Fibroblast of the aortic adventitia (primary cell): ENCODE measurements at regions not wholly inside any gene's neighbourhood (a gene's known extent, or its start where the extent isn't known, plus 50 kb on each side); places are given as distances from the start of the nearest gene placed in this dataset.

Source experiments
- DNase-seq: peaks from one replicate; pipeline ENCODE4 v3.0.0-alpha.2; 2010; ENCODE audit warnings: low read depth
- H3K4me3 ChIP-seq: 2 replicates; pipeline ENCODE4 v1.5.1; 2011; ENCODE audit warnings: low read depth, mild to moderate bottlenecking, control low read depth, low read length, moderate library complexity
- TF ChIP-seq, protein P1 (sequence below): IDR thresholded peaks from 2 replicates; pipeline ENCODE4 v1.5.1; 2011; ENCODE audit warnings: mild to moderate bottlenecking, low read length, control low read depth, inconsistent platforms; ENCODE audit not compliant: insufficient read depth

- no peak for DNase-seq
- TF ChIP-seq, protein P1, sequence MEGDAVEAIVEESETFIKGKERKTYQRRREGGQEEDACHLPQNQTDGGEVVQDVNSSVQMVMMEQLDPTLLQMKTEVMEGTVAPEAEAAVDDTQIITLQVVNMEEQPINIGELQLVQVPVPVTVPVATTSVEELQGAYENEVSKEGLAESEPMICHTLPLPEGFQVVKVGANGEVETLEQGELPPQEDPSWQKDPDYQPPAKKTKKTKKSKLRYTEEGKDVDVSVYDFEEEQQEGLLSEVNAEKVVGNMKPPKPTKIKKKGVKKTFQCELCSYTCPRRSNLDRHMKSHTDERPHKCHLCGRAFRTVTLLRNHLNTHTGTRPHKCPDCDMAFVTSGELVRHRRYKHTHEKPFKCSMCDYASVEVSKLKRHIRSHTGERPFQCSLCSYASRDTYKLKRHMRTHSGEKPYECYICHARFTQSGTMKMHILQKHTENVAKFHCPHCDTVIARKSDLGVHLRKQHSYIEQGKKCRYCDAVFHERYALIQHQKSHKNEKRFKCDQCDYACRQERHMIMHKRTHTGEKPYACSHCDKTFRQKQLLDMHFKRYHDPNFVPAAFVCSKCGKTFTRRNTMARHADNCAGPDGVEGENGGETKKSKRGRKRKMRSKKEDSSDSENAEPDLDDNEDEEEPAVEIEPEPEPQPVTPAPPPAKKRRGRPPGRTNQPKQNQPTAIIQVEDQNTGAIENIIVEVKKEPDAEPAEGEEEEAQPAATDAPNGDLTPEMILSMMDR = no peak
- H3K4me3 ChIP-seq = no peak overlapping the region
These were observed 97.3 kb upstream of the SNTG2 start for GRCh38 chr2:853203-853870.

GRCh38 chr2:852168-852567 lies 98.5 kb upstream of the SNTG2 start:
- DNase-seq = no peak
- TF ChIP-seq, protein P1 = no peak
- H3K4me3 ChIP-seq = no peak overlapping the region

DNA sequence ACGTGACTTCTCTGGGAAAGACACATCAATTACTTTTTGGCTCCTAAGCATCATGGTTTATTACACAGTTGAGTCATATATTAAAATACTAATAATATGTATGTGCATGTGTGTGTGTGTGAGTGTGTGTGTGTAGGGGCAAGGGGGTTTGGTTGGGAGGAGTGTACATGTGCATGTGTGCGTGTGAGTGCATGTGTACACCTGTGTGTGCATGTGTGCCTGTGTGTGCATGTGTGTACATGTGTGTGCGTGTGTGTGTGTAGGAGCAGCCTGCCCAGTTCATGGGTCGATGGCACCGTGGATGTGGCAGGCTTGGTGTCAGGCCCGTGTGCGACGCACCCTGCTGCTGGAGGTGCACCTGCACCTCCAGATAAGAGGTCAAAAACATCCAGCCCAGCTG lies 99.0 kb upstream of the SNTG2 start:
- no peak for DNase-seq
- TF ChIP-seq, protein P1 = no peak
- no peak overlapping the region for H3K4me3 ChIP-seq

DNA sequence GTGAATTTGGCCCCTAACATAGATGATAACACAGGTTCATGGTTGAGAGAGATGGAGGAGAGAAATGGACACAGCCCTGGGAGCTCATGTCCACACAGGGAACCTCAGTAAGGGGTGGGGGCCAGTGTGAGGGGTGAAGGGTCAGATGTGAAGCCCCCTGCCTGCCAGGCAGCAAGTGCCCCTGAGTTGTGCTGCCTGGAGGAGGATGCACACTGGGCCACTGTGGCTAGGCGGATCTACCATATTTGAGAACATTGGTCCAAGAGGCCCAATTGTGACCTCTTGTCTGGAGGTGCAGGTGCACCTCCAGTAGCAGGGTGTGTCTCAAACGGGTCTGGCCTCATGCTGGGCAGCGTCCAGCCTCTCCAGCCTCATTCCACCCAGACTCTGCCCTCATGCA lies 99.6 kb upstream of the SNTG2 start:
- no peak overlapping the region for H3K4me3 ChIP-seq
- TF ChIP-seq, protein P1 = no peak
- DNase-seq = no peak

- no peak overlapping the region for H3K4me3 ChIP-seq
- DNase-seq = no peak
- TF ChIP-seq, protein P1 = no peak
These were observed 100.2 kb upstream of the SNTG2 start for GRCh38 chr2:850429-850828.

GRCh38 chr2:848099-848498 lies 102.5 kb upstream of the SNTG2 start:
- TF ChIP-seq, protein P1 = no peak
- DNase-seq = no peak

DNA sequence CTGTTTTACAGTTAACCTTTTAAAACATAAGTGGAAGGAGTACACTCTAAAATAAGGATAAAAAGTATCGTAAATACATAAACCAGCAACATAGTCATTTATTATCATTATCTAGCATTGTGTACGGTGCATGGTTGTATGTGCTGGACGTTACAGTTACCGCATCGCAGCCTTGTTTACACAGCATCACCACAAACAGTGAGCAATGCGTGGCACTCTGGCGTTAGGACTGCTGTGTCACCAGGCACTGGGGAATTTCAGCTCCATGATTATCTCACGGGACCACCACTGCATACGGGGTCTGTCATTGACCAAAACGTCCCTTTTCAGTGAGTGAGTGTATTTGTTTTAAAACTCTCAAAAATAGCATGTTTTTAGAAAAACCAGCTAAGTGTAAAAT lies 103.0 kb upstream of the SNTG2 start:
- H3K4me3 ChIP-seq = no peak overlapping the region
- DNase-seq = no peak
- TF ChIP-seq, protein P1 = no peak

More at GRCh38 chr2:848099-848498, 102.5 kb upstream of the SNTG2 start:
- H3K4me3 ChIP-seq = no peak overlapping the region
